22Rv1 (cell line): ENCODE measurements at regions not wholly inside any gene's neighbourhood (a gene's known extent, or its start where the extent isn't known, plus 50 kb on each side); places are given as distances from the start of the nearest gene placed in this dataset.

Experiments
- H3K27ac ChIP-seq: fragments of 450-650 bp; 2 replicates; pipeline ENCODE4 v1.5.1; 2017
- ZFX ChIP-seq: fragments of 450-650 bp; IDR thresholded peaks from 2 replicates; pipeline ENCODE4 v1.6.1; 2017; ENCODE audit warnings: antibody characterized with exemption, borderline replicate concordance
- TF ChIP-seq, protein P1 (sequence below): fragments of 450-650 bp; IDR thresholded peaks from 2 replicates; pipeline ENCODE4 v1.5.1; 2017; ENCODE audit warnings: mild to moderate bottlenecking

DNA sequence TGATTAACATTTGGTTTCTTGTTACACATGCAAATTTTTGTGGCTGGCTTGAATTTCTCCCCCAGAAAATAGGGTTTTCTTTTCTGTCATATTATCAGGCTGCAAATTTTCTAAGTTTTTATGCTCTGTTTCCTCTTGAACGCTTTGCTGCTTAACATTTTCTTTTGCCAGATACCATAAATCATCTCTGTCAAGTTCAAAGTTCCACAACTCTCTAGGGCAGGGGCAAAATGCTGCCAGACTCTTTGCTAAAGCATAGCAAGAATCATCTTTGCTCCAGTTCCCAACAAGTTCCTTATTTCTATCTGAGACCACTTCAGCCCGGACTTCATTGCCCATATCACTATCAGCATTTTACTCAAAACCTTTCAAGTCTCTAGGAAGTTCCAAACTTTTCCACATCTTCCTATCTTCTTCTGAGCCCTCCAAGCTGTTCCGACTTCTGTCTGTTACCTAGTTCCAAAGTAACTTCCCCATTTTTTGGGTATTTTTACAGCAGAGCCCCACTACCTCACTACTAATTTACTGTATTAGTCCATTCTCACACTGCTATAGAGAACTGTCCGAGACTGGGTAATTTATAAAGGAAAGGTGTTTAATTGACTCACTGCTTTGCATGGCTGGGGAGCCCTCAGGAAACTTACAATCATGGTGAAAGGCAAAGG lies 486.9 kb upstream of the NCAM2 start:
- no peak overlapping the region for H3K27ac ChIP-seq
- no peak for TF ChIP-seq ZFX
- TF ChIP-seq, protein P1, sequence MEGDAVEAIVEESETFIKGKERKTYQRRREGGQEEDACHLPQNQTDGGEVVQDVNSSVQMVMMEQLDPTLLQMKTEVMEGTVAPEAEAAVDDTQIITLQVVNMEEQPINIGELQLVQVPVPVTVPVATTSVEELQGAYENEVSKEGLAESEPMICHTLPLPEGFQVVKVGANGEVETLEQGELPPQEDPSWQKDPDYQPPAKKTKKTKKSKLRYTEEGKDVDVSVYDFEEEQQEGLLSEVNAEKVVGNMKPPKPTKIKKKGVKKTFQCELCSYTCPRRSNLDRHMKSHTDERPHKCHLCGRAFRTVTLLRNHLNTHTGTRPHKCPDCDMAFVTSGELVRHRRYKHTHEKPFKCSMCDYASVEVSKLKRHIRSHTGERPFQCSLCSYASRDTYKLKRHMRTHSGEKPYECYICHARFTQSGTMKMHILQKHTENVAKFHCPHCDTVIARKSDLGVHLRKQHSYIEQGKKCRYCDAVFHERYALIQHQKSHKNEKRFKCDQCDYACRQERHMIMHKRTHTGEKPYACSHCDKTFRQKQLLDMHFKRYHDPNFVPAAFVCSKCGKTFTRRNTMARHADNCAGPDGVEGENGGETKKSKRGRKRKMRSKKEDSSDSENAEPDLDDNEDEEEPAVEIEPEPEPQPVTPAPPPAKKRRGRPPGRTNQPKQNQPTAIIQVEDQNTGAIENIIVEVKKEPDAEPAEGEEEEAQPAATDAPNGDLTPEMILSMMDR = no peak

DNA sequence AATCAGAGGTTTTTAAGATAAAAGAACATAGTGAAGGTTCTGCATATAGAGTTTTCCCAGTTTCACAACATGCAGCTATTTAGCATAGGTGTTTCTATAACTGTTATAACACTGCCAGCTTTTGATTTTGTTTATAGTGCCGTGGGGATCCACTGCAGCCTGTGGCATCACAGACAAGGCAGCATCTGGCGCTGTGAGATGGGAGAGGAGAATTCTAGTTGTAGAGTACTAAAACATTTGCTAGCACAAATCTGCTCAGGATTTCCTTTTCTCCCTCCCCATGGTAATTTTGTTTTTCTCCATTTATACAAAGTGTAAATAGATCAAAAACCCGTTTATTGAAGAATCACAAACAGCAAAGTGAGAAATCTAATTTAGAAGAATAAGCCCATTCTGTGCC lies 482.8 kb upstream of the NCAM2 start:
- no peak overlapping the region for H3K27ac ChIP-seq
- no peak for TF ChIP-seq ZFX
- TF ChIP-seq, protein P1 = no peak

DNA sequence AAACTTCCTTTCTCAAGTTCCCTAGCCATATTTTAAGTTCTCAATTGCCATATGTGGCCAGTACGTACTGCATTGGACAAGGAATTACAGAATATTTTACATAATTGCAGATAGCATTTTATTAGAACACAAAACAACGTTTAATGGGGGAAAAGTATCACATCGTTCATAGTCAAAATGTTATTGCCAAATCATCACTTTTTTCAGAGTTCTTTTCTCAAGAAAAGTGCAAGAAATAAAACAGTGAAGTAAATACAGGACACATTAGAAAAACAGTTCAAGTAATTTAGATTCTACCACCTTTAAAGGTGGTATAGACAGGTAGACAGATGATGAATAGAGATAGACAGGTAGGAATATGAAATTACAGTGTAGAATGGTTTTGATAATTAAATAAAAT lies 479.1 kb upstream of the NCAM2 start:
- TF ChIP-seq ZFX = no peak
- TF ChIP-seq, protein P1 = no peak
- H3K27ac ChIP-seq = no peak overlapping the region

DNA sequence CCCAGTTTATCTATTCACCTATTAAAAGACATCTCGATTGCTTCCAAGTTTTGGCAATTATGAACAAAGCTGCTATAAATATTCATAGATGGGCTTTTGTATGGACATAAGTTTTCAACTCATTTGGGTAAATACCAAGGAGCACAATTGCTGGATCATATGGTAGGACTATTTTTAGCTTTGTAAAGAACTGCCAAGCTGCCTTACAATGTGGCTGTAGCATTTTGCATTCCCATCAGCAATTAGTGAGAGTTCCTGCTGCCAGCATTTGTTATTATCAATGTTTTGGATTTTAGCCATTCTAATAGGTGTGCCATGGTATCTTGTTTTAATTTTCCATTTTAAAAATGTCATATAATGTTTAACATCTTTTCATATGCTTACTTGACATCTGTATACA lies 475.6 kb upstream of the NCAM2 start:
- H3K27ac ChIP-seq = no peak overlapping the region
- TF ChIP-seq, protein P1 = no peak

DNA sequence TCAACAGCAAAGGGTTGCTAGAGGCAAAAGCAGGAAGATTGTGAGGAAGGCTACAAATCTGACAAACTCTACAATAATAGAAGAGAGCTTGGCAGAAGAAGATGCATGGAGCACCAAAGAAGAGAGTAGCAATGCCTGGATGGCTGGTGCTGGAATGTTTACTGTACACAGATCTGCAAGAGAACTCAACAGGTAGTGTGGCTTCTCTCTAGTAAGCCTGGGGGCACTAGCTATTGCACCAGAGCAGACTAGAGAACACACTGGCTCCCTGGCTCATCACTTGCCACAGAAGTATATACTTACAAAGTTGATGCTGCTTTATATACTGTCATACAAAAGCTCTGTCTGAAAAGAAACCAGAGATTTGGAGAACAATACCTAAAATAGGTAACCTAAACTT lies 475.0 kb upstream of the NCAM2 start:
- TF ChIP-seq ZFX = no peak
- TF ChIP-seq, protein P1 = no peak
- no peak overlapping the region for H3K27ac ChIP-seq

DNA sequence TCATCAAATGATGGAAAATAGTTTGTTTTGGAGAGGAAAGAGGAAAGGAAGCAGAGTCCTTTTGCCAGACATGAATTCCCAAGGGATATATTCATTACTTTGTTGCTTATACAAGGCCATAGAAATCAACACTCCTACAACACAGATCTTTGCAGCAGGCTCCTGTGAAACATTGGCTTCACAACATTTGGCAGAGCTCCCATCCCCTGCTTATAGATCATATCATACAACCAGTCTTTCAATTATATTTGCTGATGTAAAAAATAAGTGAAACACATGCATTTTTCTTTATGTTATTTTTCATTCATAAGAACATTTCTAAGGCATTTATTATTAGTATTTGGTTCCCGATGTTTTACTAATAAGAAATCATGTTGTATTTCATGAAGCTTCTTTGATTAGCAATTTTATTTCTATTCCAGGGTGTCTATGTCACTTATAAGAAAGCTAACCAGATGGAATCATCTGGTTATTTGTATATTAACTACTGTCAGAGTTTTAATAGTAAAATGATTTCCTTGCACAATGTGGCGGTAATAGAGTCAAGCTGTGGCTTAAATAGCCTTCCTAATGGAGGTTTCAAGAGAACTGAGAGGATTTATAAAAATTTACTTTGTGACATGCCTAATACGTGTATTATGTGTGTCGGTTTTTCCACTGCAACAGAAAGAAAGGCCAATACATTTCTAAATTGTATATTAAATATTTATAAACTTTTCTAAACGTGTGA lies 470.3 kb upstream of the NCAM2 start:
- no peak for TF ChIP-seq ZFX
- TF ChIP-seq, protein P1 = no peak

DNA sequence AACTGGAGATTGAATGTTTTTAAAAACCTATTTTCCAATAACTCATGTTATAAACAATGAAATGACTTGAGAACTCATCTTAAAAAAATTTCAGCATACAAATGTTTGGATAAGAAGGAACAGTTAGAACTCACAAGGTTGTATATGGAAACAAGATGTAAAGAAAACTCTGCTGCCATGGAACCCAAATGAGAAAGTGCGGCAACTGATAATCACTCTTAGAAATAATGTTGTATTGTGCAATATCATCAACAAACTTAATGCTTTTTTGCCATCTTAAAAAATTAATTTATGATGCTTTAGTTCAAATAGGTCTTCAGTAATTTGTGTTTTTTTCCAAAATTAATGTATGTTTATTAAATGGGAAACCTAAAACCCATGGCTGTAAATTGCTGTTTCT lies 461.1 kb upstream of the NCAM2 start:
- no peak overlapping the region for H3K27ac ChIP-seq
- no peak for TF ChIP-seq ZFX
- TF ChIP-seq, protein P1 = no peak

More for the DNA sequence above, 470.3 kb upstream of the NCAM2 start:
- H3K27ac ChIP-seq = no peak overlapping the region
